T-cell (primary cell): ENCODE measurements at regions not wholly inside any gene's neighbourhood (a gene's known extent, or its start where the extent isn't known, plus 50 kb on each side); places are given as distances from the start of the nearest gene placed in this dataset.
"Not testable (repeated sequence)": the region's sequence is repeated elsewhere in the genome, so short reads cannot be mapped to it uniquely, and the experiment has no call there.

ENCODE experiments used
- ATAC-seq, 4 experiments: fragments of 200-7000 bp in 3 of 4; fragments of 150-1000 bp in 1 of 4; cut with Tn5 transposase; replicated peaks in 1 of 4; 1 replicate in 3 of 4; 2 replicates in 1 of 4; pipeline ENCODE4 v1.10.0; 2021; ENCODE audit warnings: moderate library complexity in 3 of 4, mild to moderate bottlenecking in 2 of 4, moderate number of reproducible peaks in 1 of 4
- CTCF ChIA-PET, 2 donors: fragments of 300-600 bp; sonication (Branson Sonifier 250); formaldehyde crosslinking; loops; one replicate each; lab custom pipeline; 2022; ENCODE audit warnings: antibody characterized with exemption in 2 of 2; lab: Charles Lee
- POLR2A ChIA-PET, 2 donors: fragments of 300-600 bp; sonication (Branson Sonifier 250); formaldehyde crosslinking; loops; one replicate each; lab custom pipeline; 2022; ENCODE audit warnings: antibody characterized with exemption in 2 of 2; lab: Charles Lee
- DNase-seq, 35 experiments: peaks; one replicate each; pipeline versions ENCODE4 v3.0.0 to v3.0.0-alpha.2; 2013 to 2023
- H3K27ac ChIP-seq: one replicate; pipeline ENCODE4 v1.5.1; 2013; ENCODE audit warnings: low read length
- H3K27me3 ChIP-seq, 2 experiments: replicated peaks in 1 of 2; 1 replicate in 1 of 2; 2 replicates in 1 of 2; pipeline versions ENCODE4 v1.6.1 to v1.7.0; 2013; ENCODE audit warnings: low read length in 1 of 2, mixed read lengths in 1 of 2; ENCODE audit not compliant: control insufficient read depth in 2 of 2, insufficient read depth in 2 of 2; ENCODE audit errors: extremely low read depth in 1 of 2
- H3K36me3 ChIP-seq, 2 donors: 1 replicate in 1 of 2; 2 replicates in 1 of 2; pipeline versions ENCODE4 v1.6.1 to v1.7.0; 2013; ENCODE audit warnings: low read length in 1 of 2; ENCODE audit not compliant: control insufficient read depth in 2 of 2, insufficient read depth in 1 of 2; ENCODE audit errors: extremely low read depth in 1 of 2
- H3K4me1 ChIP-seq, 2 experiments: 1 replicate in 1 of 2; 2 replicates in 1 of 2; pipeline versions ENCODE4 v1.6.1 to v1.7.0; 2013; ENCODE audit warnings: low read length in 2 of 2, mixed read lengths in 1 of 2; ENCODE audit not compliant: insufficient read depth in 2 of 2, control insufficient read depth in 1 of 2; ENCODE audit errors: extremely low read depth in 1 of 2
- H3K4me3 ChIP-seq, 2 donors: 1 replicate in 1 of 2; 2 replicates in 1 of 2; pipeline versions ENCODE4 v1.5.1 to v1.7.0; 2013; ENCODE audit warnings: mild to moderate bottlenecking in 2 of 2, low read length in 1 of 2, moderate library complexity in 1 of 2; ENCODE audit not compliant: control insufficient read depth in 1 of 2; ENCODE audit errors: extremely low read depth in 1 of 2
- H3K9me3 ChIP-seq: 2 replicates; pipeline ENCODE4 v1.7.0; 2013
- H3K27ac Mint-ChIP-seq, 2 donors: one replicate each; pipeline ENCODE4 v1.8.0; 2020 to 2021; ENCODE audit warnings: mild to moderate bottlenecking in 2 of 2, mixed read lengths in 2 of 2
- H3K27me3 Mint-ChIP-seq, 2 donors: one replicate each; pipeline ENCODE4 v1.8.0; 2021 to 2022; ENCODE audit warnings: mixed read lengths in 2 of 2
- H3K36me3 Mint-ChIP-seq: one replicate; pipeline ENCODE4 v1.8.0; 2021; ENCODE audit warnings: mixed read lengths
- H3K4me1 Mint-ChIP-seq, 3 donors: one replicate each; pipeline ENCODE4 v1.8.0; 2020 to 2022; ENCODE audit warnings: mixed read lengths in 3 of 3, mild to moderate bottlenecking in 1 of 3
- H3K4me3 Mint-ChIP-seq, 3 donors: one replicate each; pipeline ENCODE4 v1.8.0; 2020 to 2022; ENCODE audit warnings: mild to moderate bottlenecking in 3 of 3, mixed read lengths in 3 of 3, moderate library complexity in 3 of 3
- H3K9me3 Mint-ChIP-seq, 3 donors: one replicate each; pipeline ENCODE4 v1.8.0; 2020 to 2022; ENCODE audit warnings: mixed read lengths in 3 of 3
- WGBS: methylation state at CpG from one replicate; pipeline ENCODE4 v1.1.5; 2013; ENCODE audit warnings: missing lambda C conversion rate; ENCODE audit not compliant: insufficient coverage; 5-methylcytosine and 5-hydroxymethylcytosine counted together

DNA sequence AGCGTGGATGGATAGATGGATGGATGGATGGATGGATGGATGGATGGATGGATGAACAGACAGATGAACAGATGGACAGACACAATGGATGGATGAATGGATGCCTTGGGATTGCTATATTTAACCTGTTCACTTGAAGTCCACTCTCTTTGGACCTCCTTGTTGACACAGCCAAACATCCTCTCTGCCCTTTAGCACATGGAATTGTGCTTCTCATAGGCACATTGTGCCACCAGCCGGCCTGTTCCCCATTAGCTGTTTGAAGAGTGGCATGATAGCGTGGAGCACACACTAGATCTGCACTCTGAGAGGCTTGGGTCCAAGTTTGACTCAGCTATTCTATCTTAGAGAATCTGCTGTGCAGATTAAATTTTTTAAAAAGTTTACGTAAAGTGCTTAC lies 56.9 kb upstream of the GSC start:
- H3K4me3 Mint-ChIP-seq: no peak overlapping the region
- no peak overlapping the region for H3K27ac ChIP-seq
- no peaks in the 10 kb centered on the region for H3K36me3 ChIP-seq
- WGBS: 79% methylated on average over 4 of the region's 4 CpGs
- POLR2A ChIA-PET: no interaction called here
- no peak overlapping the region for H3K27ac Mint-ChIP-seq
- no peak for DNase-seq
- H3K4me1 ChIP-seq: no peaks in the 10 kb centered on the region
- no peaks in the 10 kb centered on the region for H3K9me3 ChIP-seq
- H3K4me3 ChIP-seq: no peak overlapping the region
- CTCF ChIA-PET: no interaction called here
- H3K9me3 Mint-ChIP-seq: peaks cover 4 to 13% (median 6%) of the 10 kb centered on the region in 3 donors
- H3K4me1 Mint-ChIP-seq: no peaks in the 10 kb centered on the region
- ATAC-seq: no peak
- no peaks in the 10 kb centered on the region for H3K36me3 Mint-ChIP-seq
- peaks cover 0 to 8% of the 10 kb centered on the region in 2 experiments for H3K27me3 ChIP-seq
- peaks cover 14 to 27% of the 10 kb centered on the region in 2 donors for H3K27me3 Mint-ChIP-seq

DNA sequence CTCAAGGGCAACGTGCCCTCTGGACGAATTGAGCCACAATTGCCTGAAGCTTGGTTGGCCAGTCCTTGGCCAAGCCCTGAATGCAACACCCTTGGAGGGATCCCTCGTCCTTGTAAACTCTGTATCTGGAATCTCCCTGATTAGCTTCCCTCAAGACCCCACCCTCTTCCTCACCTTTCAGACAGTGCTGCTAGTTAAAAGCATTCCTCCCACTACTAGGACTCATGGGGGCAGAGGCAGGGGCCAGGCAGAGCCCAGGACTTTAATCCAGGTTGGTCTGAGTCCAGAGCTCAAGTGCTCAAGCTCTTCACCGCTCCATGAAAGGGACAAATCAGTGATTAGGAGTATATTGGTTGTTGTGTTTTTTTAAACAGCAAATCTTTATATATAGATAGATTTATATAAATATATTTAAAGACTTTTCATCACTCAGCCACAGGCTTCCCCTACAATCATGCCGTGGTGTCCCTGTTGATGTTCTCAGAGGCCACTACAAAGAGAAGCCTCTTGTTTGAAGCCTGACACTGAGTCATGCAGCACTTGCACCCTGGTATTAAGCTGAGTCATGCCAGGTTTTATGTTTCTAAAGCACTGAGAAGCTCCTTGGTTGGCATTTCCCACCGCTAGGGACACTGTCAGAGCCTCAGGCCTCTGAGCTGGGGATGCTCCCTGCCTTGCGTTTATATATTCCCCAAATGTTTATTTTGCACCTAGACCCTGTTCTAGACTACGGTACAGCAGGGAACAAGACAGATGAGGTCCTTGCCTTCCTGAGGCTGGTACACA lies 53.8 kb upstream of the GSC start:
- Mint-ChIP-seq H3K9me3 (peaks cover 4 to 13% (median 6%) of the 10 kb centered on the region in 3 donors), H3K4me1 (no peaks in the 10 kb centered on the region), H3K27ac (no peak overlapping the region), H3K27me3 (peaks cover 16 to 22% of the 10 kb centered on the region in 2 donors), H3K36me3 (no peaks in the 10 kb centered on the region), H3K4me3 (no peak overlapping the region)
- 55% methylated on average over 4 of the region's 8 CpGs for WGBS
- Histone ChIP-seq H3K4me3 (no peak overlapping the region), H3K4me1 (no peaks in the 10 kb centered on the region), H3K27ac (no peak overlapping the region), H3K36me3 (no peaks in the 10 kb centered on the region), H3K9me3 (no peaks in the 10 kb centered on the region), H3K27me3 (peaks cover 0 to 21% of the 10 kb centered on the region in 2 experiments)
- CTCF ChIA-PET: no interaction called here
- no peak for ATAC-seq
- no peak for DNase-seq
- POLR2A ChIA-PET: no interaction called here

- Mint-ChIP-seq H3K27me3 (peaks cover 16 to 22% of the 10 kb centered on the region in 2 donors), H3K9me3 (peaks cover 4 to 13% (median 6%) of the 10 kb centered on the region in 3 donors), H3K36me3 (no peaks in the 10 kb centered on the region), H3K27ac (no peak overlapping the region), H3K4me3 (no peak overlapping the region), H3K4me1 (no peaks in the 10 kb centered on the region)
- CTCF ChIA-PET: no interaction called here
- Histone ChIP-seq H3K27ac (no peak overlapping the region), H3K9me3 (no peaks in the 10 kb centered on the region), H3K4me1 (no peaks in the 10 kb centered on the region), H3K36me3 (no peaks in the 10 kb centered on the region), H3K4me3 (no peak overlapping the region), H3K27me3 (peaks cover 0 to 26% of the 10 kb centered on the region in 2 experiments)
- POLR2A ChIA-PET: no interaction called here
- WGBS: 100% methylated on average over 2 of the region's 4 CpGs
- ATAC-seq: no peak
- no peak for DNase-seq
Observed at GRCh38 chr14:94821705-94822104, 51.8 kb upstream of the GSC start.

- WGBS: no CpG with 5 or more reads among the region's 1 CpG
- ATAC-seq, H3K4me1 Mint-ChIP-seq: not testable (repeated sequence)
Observed at GRCh38 chr14:94820932-94821331, 51.0 kb upstream of the GSC start.

More at GRCh38 chr14:94820932-94821331, 51.0 kb upstream of the GSC start:
- H3K27ac Mint-ChIP-seq, H3K4me1 ChIP-seq, H3K4me3 ChIP-seq, H3K36me3 ChIP-seq, H3K9me3 ChIP-seq, H3K4me3 Mint-ChIP-seq, H3K36me3 Mint-ChIP-seq, H3K27ac ChIP-seq, CTCF ChIA-PET, DNase-seq: not testable (repeated sequence)
- H3K27me3 ChIP-seq: peaks cover 0 to 26% of the 10 kb centered on the region in 2 experiments
- H3K9me3 Mint-ChIP-seq: peaks cover 4 to 13% (median 6%) of the 10 kb centered on the region in 3 donors
- H3K27me3 Mint-ChIP-seq: peaks cover 16 to 28% of the 10 kb centered on the region in 2 donors
- POLR2A ChIA-PET: interaction anchor here in 1 of 2 donors (0.6 kb wide), 1 partner anchor 731 kb away, joined by 3 read pairs; no protein-coding TSS in a partner anchor
